C4-2B (cell line): ENCODE measurements at regions not wholly inside any gene's neighbourhood (a gene's known extent, or its start where the extent isn't known, plus 50 kb on each side); places are given as distances from the start of the nearest gene placed in this dataset.

Experiments
- ZFX ChIP-seq: fragments of 450-650 bp; IDR thresholded peaks from 2 replicates; pipeline ENCODE4 v1.6.1; 2017
- TF ChIP-seq, protein P1 (sequence below): fragments of 450-650 bp; conservative IDR thresholded peaks from 2 replicates; pipeline ENCODE4 v1.5.1; 2017; ENCODE audit warnings: mild to moderate bottlenecking

DNA sequence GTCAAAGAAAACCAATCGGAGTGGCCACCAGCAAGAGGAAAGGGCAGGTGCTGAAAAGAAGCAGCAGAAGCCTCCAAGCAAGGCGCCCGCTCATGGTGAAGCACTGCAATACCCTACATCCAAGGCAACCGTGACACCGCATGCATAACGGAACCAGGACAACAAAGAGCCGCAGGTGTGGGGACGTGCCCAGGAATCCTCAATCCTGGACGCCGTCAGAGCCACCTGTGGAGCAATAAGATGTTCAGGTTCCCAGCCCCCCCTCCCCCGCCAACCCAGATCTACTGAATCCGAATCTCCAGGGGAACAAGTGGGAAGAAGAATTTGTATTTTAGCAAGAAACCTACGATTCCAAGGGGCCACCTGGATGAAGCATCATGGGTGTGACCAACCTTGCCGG lies 70.8 kb downstream of the SHANK2 start:
- TF ChIP-seq, protein P1, sequence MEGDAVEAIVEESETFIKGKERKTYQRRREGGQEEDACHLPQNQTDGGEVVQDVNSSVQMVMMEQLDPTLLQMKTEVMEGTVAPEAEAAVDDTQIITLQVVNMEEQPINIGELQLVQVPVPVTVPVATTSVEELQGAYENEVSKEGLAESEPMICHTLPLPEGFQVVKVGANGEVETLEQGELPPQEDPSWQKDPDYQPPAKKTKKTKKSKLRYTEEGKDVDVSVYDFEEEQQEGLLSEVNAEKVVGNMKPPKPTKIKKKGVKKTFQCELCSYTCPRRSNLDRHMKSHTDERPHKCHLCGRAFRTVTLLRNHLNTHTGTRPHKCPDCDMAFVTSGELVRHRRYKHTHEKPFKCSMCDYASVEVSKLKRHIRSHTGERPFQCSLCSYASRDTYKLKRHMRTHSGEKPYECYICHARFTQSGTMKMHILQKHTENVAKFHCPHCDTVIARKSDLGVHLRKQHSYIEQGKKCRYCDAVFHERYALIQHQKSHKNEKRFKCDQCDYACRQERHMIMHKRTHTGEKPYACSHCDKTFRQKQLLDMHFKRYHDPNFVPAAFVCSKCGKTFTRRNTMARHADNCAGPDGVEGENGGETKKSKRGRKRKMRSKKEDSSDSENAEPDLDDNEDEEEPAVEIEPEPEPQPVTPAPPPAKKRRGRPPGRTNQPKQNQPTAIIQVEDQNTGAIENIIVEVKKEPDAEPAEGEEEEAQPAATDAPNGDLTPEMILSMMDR: no peak
- no peak for TF ChIP-seq ZFX
